Activated gamma-delta T cell (primary cell): ENCODE measurements at regions not wholly inside any gene's neighbourhood (a gene's known extent, or its start where the extent isn't known, plus 50 kb on each side); places are given as distances from the start of the nearest gene placed in this dataset.
"Not testable (repeated sequence)": the region's sequence is repeated elsewhere in the genome, so short reads cannot be mapped to it uniquely, and the experiment has no call there.

Experiments
- DNase-seq: peaks from one replicate; lab custom pipeline; 2025; lab: John Stamatoyannopoulos, UW

- DNase-seq = no peak
Measured at GRCh38 chr13:76014406-76015318, 378.5 kb downstream of the LMO7 start.

GRCh38 chr13:76012091-76012721 lies 376.1 kb downstream of the LMO7 start:
- DNase-seq = no peak

GRCh38 chr13:76009267-76009890 lies 373.2 kb downstream of the LMO7 start:
- DNase-seq = no peak

- DNase-seq = no peak
Measured at GRCh38 chr13:76004416-76004815, 368.3 kb downstream of the LMO7 start.

GRCh38 chr13:76000131-76000530 lies 364.0 kb downstream of the LMO7 start:
- DNase-seq = no peak

GRCh38 chr13:75996582-75996981 lies 360.5 kb downstream of the LMO7 start:
- DNase-seq = no peak

GRCh38 chr13:75995966-75996365 lies 359.8 kb downstream of the LMO7 start:
- no peak for DNase-seq

GRCh38 chr13:75993823-75994222 lies 357.7 kb downstream of the LMO7 start:
- no peak for DNase-seq

GRCh38 chr13:75993241-75993640 lies 357.1 kb downstream of the LMO7 start:
- no peak for DNase-seq

GRCh38 chr13:75986818-75987217 lies 350.7 kb downstream of the LMO7 start:
- DNase-seq = no peak

- DNase-seq = no peak
Measured at GRCh38 chr13:75985132-75985531, 349.0 kb downstream of the LMO7 start.

GRCh38 chr13:75978818-75979217 lies 342.7 kb downstream of the LMO7 start:
- no peak for DNase-seq

GRCh38 chr13:75968103-75968838 lies 332.1 kb downstream of the LMO7 start:
- no peak for DNase-seq

- no peak for DNase-seq
Measured at GRCh38 chr13:75963302-75963701, 327.2 kb downstream of the LMO7 start.

GRCh38 chr13:75961911-75962310 lies 325.8 kb downstream of the LMO7 start:
- DNase-seq = no peak

GRCh38 chr13:75960538-75960994 lies 324.4 kb downstream of the LMO7 start:
- DNase-seq = no peak

- no peak for DNase-seq
Measured at GRCh38 chr13:75959861-75960481, 323.8 kb downstream of the LMO7 start.

GRCh38 chr13:75953589-75953988 lies 317.5 kb downstream of the LMO7 start:
- DNase-seq = not testable (repeated sequence)

GRCh38 chr13:75947448-75947847 lies 311.3 kb downstream of the LMO7 start:
- no peak for DNase-seq

GRCh38 chr13:75946536-75947284 lies 310.6 kb downstream of the LMO7 start:
- no peak for DNase-seq
